Caco-2 (cell line): ENCODE measurements at regions not wholly inside any gene's neighbourhood (a gene's known extent, or its start where the extent isn't known, plus 50 kb on each side); places are given as distances from the start of the nearest gene placed in this dataset.
"Not testable (repeated sequence)": the region's sequence is repeated elsewhere in the genome, so short reads cannot be mapped to it uniquely, and the experiment has no call there.

ENCODE experiments used
- BruUV-seq: library from RNA; stranded (reverse); fragments of 400-500 nt; replicated peaks from 2 replicates; lab custom pipeline; 2021; lab: Mats Ljungman, UMichigan
- CTCF ChIA-PET: fragments of 300-600 bp; sonication (Branson Sonifier 250); formaldehyde crosslinking; loops from one replicate; lab custom pipeline; 2022; ENCODE audit warnings: antibody characterized with exemption; lab: Charles Lee
- POLR2A ChIA-PET: fragments of 300-600 bp; sonication (Branson Sonifier 250); formaldehyde crosslinking; loops from one replicate; lab custom pipeline; 2022; ENCODE audit warnings: antibody characterized with exemption; lab: Charles Lee
- DNase-seq, 2 experiments: peaks; one replicate each; pipeline versions ENCODE4 v3.0.0 to v3.0.0-alpha.2; 2020 to 2022
- H3K27me3 ChIP-seq: replicated peaks from 2 replicates; pipeline ENCODE4 v1.6.0; 2011; ENCODE audit warnings: low read length; ENCODE audit not compliant: control insufficient read depth, insufficient read depth
- H3K36me3 ChIP-seq: 2 replicates; pipeline ENCODE4 v1.5.1; 2011; ENCODE audit warnings: low read length; ENCODE audit not compliant: control insufficient read depth, insufficient read depth
- H3K4me1 ChIP-seq: fragments of 250-450 bp; sonication (Bioruptor Pico); 2 replicates; pipeline ENCODE4 v1.5.1; 2020; ENCODE audit warnings: mild to moderate bottlenecking
- H3K4me3 ChIP-seq: 2 replicates; pipeline ENCODE4 v1.5.1; 2011; ENCODE audit warnings: low read depth, mild to moderate bottlenecking, control low read depth, low read length
- H3K9me3 ChIP-seq: fragments of 250-450 bp; sonication (Bioruptor Pico); 2 replicates; pipeline ENCODE4 v1.5.1; 2020; ENCODE audit warnings: mild to moderate bottlenecking, moderate library complexity
- H3K27ac Mint-ChIP-seq: one replicate; pipeline ENCODE4 v1.8.0; 2022; ENCODE audit warnings: mixed read lengths; ENCODE audit not compliant: unreplicated experiment
- H3K27me3 Mint-ChIP-seq: one replicate; pipeline ENCODE4 v1.8.0; 2022; ENCODE audit warnings: mixed read lengths; ENCODE audit not compliant: insufficient read depth, unreplicated experiment
- H3K36me3 Mint-ChIP-seq: one replicate; pipeline ENCODE4 v1.8.0; 2022; ENCODE audit warnings: mild to moderate bottlenecking, mixed read lengths; ENCODE audit not compliant: insufficient read depth, unreplicated experiment
- H3K4me1 Mint-ChIP-seq: one replicate; pipeline ENCODE4 v1.8.0; 2022; ENCODE audit warnings: low read depth, mixed read lengths; ENCODE audit not compliant: unreplicated experiment
- H3K4me3 Mint-ChIP-seq: one replicate; pipeline ENCODE4 v1.8.0; 2022; ENCODE audit warnings: mild to moderate bottlenecking, moderate library complexity, mixed read lengths; ENCODE audit not compliant: unreplicated experiment
- H3K9me3 Mint-ChIP-seq: one replicate; pipeline ENCODE4 v1.8.0; 2022; ENCODE audit warnings: mixed read lengths; ENCODE audit not compliant: unreplicated experiment
- CTCF ChIP-seq, 2 experiments: fragments of 200-600 bp in 1 of 2; IDR thresholded peaks; 1 replicate in 1 of 2; 2 replicates in 1 of 2; pipeline versions ENCODE4 v1.5.1 to v1.8.0; 2011 to 2022; ENCODE audit warnings: antibody characterized with exemption in 1 of 2, control low read depth in 1 of 2, inconsistent platforms in 1 of 2, low read depth in 1 of 2, low read length in 1 of 2, mild to moderate bottlenecking in 1 of 2, moderate library complexity in 1 of 2; ENCODE audit not compliant: insufficient read depth in 1 of 2, severe bottlenecking in 1 of 2, unreplicated experiment in 1 of 2
- intact Hi-C: fragments of 100-400 bp; cut with micrococcal nuclease; formaldehyde crosslinking; loops from one replicate; pipeline ENCODE4 v1.10.0; 2022; ENCODE audit not compliant: unreplicated experiment

- intact Hi-C loops = no loop called here
- no peak overlapping the region for H3K4me3 Mint-ChIP-seq
- Histone ChIP-seq H3K27me3 (no peaks in the 10 kb centered on the region; the same call in 1 of the 2 replicates), H3K4me1 (no peaks in the 10 kb centered on the region), H3K36me3 (no peaks in the 10 kb centered on the region), H3K4me3 (no peak overlapping the region), H3K9me3 (no peaks in the 10 kb centered on the region)
- no TSS peak for BruUV-seq
- CTCF ChIA-PET = no interaction called here
- H3K27ac Mint-ChIP-seq = no peak overlapping the region
- TF ChIP-seq CTCF (IDR thresholded peaks at IDR 0.05; ENCODE audit: insufficient read depth in 1 of 2, low read depth in 1 of 2, low read length in 1 of 2, severe bottlenecking in 1 of 2, unreplicated experiment in 1 of 2) = no peak
- H3K4me1 Mint-ChIP-seq = no peaks in the 10 kb centered on the region
- POLR2A ChIA-PET = no interaction called here
- peaks cover 7% of the 10 kb centered on the region for H3K27me3 Mint-ChIP-seq
- no peaks in the 10 kb centered on the region for H3K36me3 Mint-ChIP-seq
- H3K9me3 Mint-ChIP-seq = no peaks in the 10 kb centered on the region
- DNase-seq = no peak
Measured at GRCh38 chr16:6725634-6726331, 606.9 kb upstream of the RBFOX1 start.

GRCh38 chr16:6725206-6725605 is 607.4 kb upstream of the RBFOX1 start:
- H3K27ac Mint-ChIP-seq, H3K27me3 Mint-ChIP-seq, intact Hi-C loops, H3K4me1 ChIP-seq, H3K36me3 Mint-ChIP-seq, DNase-seq, CTCF ChIA-PET, H3K4me3 Mint-ChIP-seq, H3K27me3 ChIP-seq, H3K4me3 ChIP-seq, H3K9me3 ChIP-seq, H3K36me3 ChIP-seq, H3K4me1 Mint-ChIP-seq, BruUV-seq, H3K9me3 Mint-ChIP-seq, POLR2A ChIA-PET: not testable (repeated sequence)

GRCh38 chr16:6722786-6723185 is 609.9 kb upstream of the RBFOX1 start:
- TF ChIP-seq CTCF (IDR thresholded peaks at IDR 0.05; ENCODE audit: insufficient read depth in 1 of 2, low read depth in 1 of 2, low read length in 1 of 2, severe bottlenecking in 1 of 2, unreplicated experiment in 1 of 2) = no peak
- Mint-ChIP-seq H3K27me3 (peaks cover 7% of the 10 kb centered on the region), H3K4me1 (no peaks in the 10 kb centered on the region), H3K27ac (no peak overlapping the region), H3K4me3 (no peak overlapping the region), H3K9me3 (no peaks in the 10 kb centered on the region), H3K36me3 (no peaks in the 10 kb centered on the region)
- intact Hi-C loops = no loop called here
- CTCF ChIA-PET = no interaction called here
- POLR2A ChIA-PET = no interaction called here
- no peak for DNase-seq
- H3K36me3 ChIP-seq = no peaks in the 10 kb centered on the region
- no peaks in the 10 kb centered on the region for H3K4me1 ChIP-seq
- BruUV-seq = no TSS peak
- H3K27me3 ChIP-seq = no peaks in the 10 kb centered on the region; the same call in 1 of the 2 replicates
- no peak overlapping the region for H3K4me3 ChIP-seq
- no peaks in the 10 kb centered on the region for H3K9me3 ChIP-seq
